ENCODE measurements at regions not wholly inside any gene's neighbourhood (a gene's known extent, or its start where the extent isn't known, plus 50 kb on each side); places are given as distances from the start of the nearest gene placed in this dataset.

- DNase-seq (ENCODE audit: low read depth in 4 of 4, low spot score in 2 of 4): no peak
Measured at GRCh38 chr11:115905341-115906000, 401.3 kb upstream of the CADM1 start.

GRCh38 chr11:115903179-115903578 is 399.0 kb upstream of the CADM1 start:
- DNase-seq (ENCODE audit: low read depth in 4 of 4, low spot score in 2 of 4): no peak

GRCh38 chr11:115901069-115901468 is 396.9 kb upstream of the CADM1 start:
- no peak for DNase-seq (ENCODE audit: low read depth in 4 of 4, low spot score in 2 of 4)

- no peak for DNase-seq (ENCODE audit: low read depth in 4 of 4, low spot score in 2 of 4)
Measured at GRCh38 chr11:115900111-115900510, 395.9 kb upstream of the CADM1 start.

- no peak for DNase-seq (ENCODE audit: low read depth in 4 of 4, low spot score in 2 of 4)
Measured at GRCh38 chr11:115897707-115898106, 393.5 kb upstream of the CADM1 start.

- DNase-seq (ENCODE audit: low read depth in 4 of 4, low spot score in 2 of 4): no peak
Measured at GRCh38 chr11:115896084-115896483, 391.9 kb upstream of the CADM1 start.

- DNase-seq (ENCODE audit: low read depth in 4 of 4, low spot score in 2 of 4): no peak
Measured at GRCh38 chr11:115895594-115895993, 391.4 kb upstream of the CADM1 start.

- DNase-seq (ENCODE audit: low read depth in 4 of 4, low spot score in 2 of 4): no peak
Measured at GRCh38 chr11:115894176-115894575, 390.0 kb upstream of the CADM1 start.

- DNase-seq (ENCODE audit: low read depth in 4 of 4, low spot score in 2 of 4): no peak
Measured at GRCh38 chr11:115893461-115894099, 389.4 kb upstream of the CADM1 start.

- DNase-seq (ENCODE audit: low read depth in 4 of 4, low spot score in 2 of 4): no peak
Measured at GRCh38 chr11:115892016-115892415, 387.8 kb upstream of the CADM1 start.

GRCh38 chr11:115891581-115891980 is 387.4 kb upstream of the CADM1 start:
- no peak for DNase-seq (ENCODE audit: low read depth in 4 of 4, low spot score in 2 of 4)

- no peak for DNase-seq (ENCODE audit: low read depth in 4 of 4, low spot score in 2 of 4)
Measured at GRCh38 chr11:115890500-115890899, 386.3 kb upstream of the CADM1 start.

GRCh38 chr11:115889712-115890111 is 385.5 kb upstream of the CADM1 start:
- DNase-seq (ENCODE audit: low read depth in 4 of 4, low spot score in 2 of 4): no peak

GRCh38 chr11:115887727-115888126 is 383.5 kb upstream of the CADM1 start:
- no peak for DNase-seq (ENCODE audit: low read depth in 4 of 4, low spot score in 2 of 4)

GRCh38 chr11:115887316-115887715 is 383.1 kb upstream of the CADM1 start:
- no peak for DNase-seq (ENCODE audit: low read depth in 4 of 4, low spot score in 2 of 4)

GRCh38 chr11:115886422-115886733 is 382.2 kb upstream of the CADM1 start:
- no peak for DNase-seq (ENCODE audit: low read depth in 4 of 4, low spot score in 2 of 4)

GRCh38 chr11:115885535-115886421 is 381.6 kb upstream of the CADM1 start:
- DNase-seq (ENCODE audit: low read depth in 4 of 4, low spot score in 2 of 4): no peak

- no peak for DNase-seq (ENCODE audit: low read depth in 4 of 4, low spot score in 2 of 4)
Measured at GRCh38 chr11:115884800-115885534, 380.8 kb upstream of the CADM1 start.

GRCh38 chr11:115874843-115875242 is 370.6 kb upstream of the CADM1 start:
- DNase-seq (ENCODE audit: low read depth in 4 of 4, low spot score in 2 of 4): no peak

- no peak for DNase-seq (ENCODE audit: low read depth in 4 of 4, low spot score in 2 of 4)
Measured at GRCh38 chr11:115873813-115874212, 369.6 kb upstream of the CADM1 start.

GRCh38 chr11:115872416-115872815 is 368.2 kb upstream of the CADM1 start:
- no peak for DNase-seq (ENCODE audit: low read depth in 4 of 4, low spot score in 2 of 4)
